Lower leg skin (tissue), 3 donors: ENCODE measurements at regions not wholly inside any gene's neighbourhood (a gene's known extent, or its start where the extent isn't known, plus 50 kb on each side); places are given as distances from the start of the nearest gene placed in this dataset.
"Not testable (repeated sequence)": the region's sequence is repeated elsewhere in the genome, so short reads cannot be mapped to it uniquely, and the experiment has no call there.

Experiments
- CTCF ChIP-seq, 3 donors: fragments of 450-650 bp; IDR thresholded peaks; one replicate each; pipeline ENCODE4 v1.5.1; 2016; ENCODE audit warnings: antibody characterized with exemption in 3 of 3, mild to moderate bottlenecking in 3 of 3, moderate library complexity in 2 of 3
- POLR2A ChIP-seq, 2 donors: fragments of 450-650 bp; IDR thresholded peaks; one replicate each; pipeline ENCODE4 v1.6.1; 2016 to 2017; ENCODE audit warnings: antibody characterized with exemption in 2 of 2, mild to moderate bottlenecking in 1 of 2, moderate library complexity in 1 of 2

DNA sequence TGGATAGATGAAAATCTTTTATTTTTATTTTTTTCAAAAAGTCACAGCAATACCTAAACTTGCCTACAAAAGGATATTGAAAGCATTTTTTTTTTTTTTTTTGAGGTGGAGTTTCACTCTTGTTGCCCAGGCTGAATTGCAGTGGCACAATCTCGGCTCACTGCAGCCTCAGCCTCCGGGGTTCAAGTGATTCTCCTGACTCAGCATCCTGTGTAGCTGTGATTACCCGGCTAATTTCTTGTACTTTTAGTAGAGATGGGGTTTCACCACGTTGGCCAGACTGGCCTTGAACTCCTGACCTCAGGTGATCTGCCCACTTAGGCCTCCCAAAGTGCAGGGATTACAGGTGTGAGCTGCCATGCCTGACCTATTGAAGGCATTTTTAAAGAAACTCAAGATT, 69.1 kb upstream of the DGKB start:
- not testable (repeated sequence) for TF ChIP-seq CTCF, POLR2A (IDR thresholded peaks at IDR 0.05)
